Tibial nerve (tissue), 4 donors: ENCODE measurements at regions not wholly inside any gene's neighbourhood (a gene's known extent, or its start where the extent isn't known, plus 50 kb on each side); places are given as distances from the start of the nearest gene placed in this dataset.

Source experiments
- DNase-seq, 2 donors: peaks; one replicate each; pipeline ENCODE4 v3.0.0-alpha.2; 2019; ENCODE audit warnings: low spot score in 2 of 2
- H3K27ac ChIP-seq, 4 donors: fragments of 200-600 bp; sonication (generic) in 3 of 4; one replicate each; pipeline ENCODE4 v1.5.1; 2017 to 2019; ENCODE audit warnings: mild to moderate bottlenecking in 1 of 4
- H3K27me3 ChIP-seq, 2 donors: fragments of 200-600 bp; sonication (generic) in 1 of 2; one replicate each; pipeline versions ENCODE4 v1.5.1 to v1.6.0; 2017 to 2019
- H3K36me3 ChIP-seq, 3 donors: fragments of 200-600 bp; sonication (generic); one replicate each; pipeline ENCODE4 v1.5.1; 2018 to 2019
- H3K4me1 ChIP-seq, 4 donors: fragments of 200-600 bp; sonication (generic) in 3 of 4; one replicate each; pipeline ENCODE4 v1.5.1; 2017 to 2019
- H3K4me3 ChIP-seq, 4 donors: fragments of 200-600 bp; sonication (generic) in 3 of 4; one replicate each; pipeline ENCODE4 v1.5.1; 2017 to 2019; ENCODE audit warnings: mild to moderate bottlenecking in 1 of 4, moderate library complexity in 1 of 4
- H3K9me3 ChIP-seq, 4 donors: fragments of 200-600 bp; sonication (generic) in 3 of 4; one replicate each; pipeline ENCODE4 v1.5.1; 2017 to 2019
- EP300 ChIP-seq, 2 donors: sonication (generic); formaldehyde crosslinking; IDR thresholded peaks; one replicate each; pipeline ENCODE4 v1.6.1; 2017; ENCODE audit warnings: antibody characterized with exemption in 2 of 2, mild to moderate bottlenecking in 1 of 2
- POLR2A ChIP-seq, 2 donors: fragments of 450-650 bp; IDR thresholded peaks; one replicate each; pipeline ENCODE4 v1.6.1; 2017; ENCODE audit warnings: antibody characterized with exemption in 2 of 2, mild to moderate bottlenecking in 2 of 2, moderate library complexity in 2 of 2
- WGBS, 2 donors: methylation state at CpG; one replicate each; pipeline ENCODE4 v1.1.5; 2018; 5-methylcytosine and 5-hydroxymethylcytosine counted together
- TF ChIP-seq, protein P1 (sequence below), 5 experiments: fragments of 200-600 bp in 3 of 5; fragments of 450-650 bp in 2 of 5; sonication (generic) in 3 of 5; IDR thresholded peaks; one replicate each; pipeline ENCODE4 v1.5.1; 2016 to 2019; ENCODE audit warnings: antibody characterized with exemption in 5 of 5, mild to moderate bottlenecking in 3 of 5, moderate library complexity in 2 of 5

- 65 to 74% methylated on average over 10 to 12 of the region's 12 CpGs for WGBS, 2 donors
- no peak overlapping the region for H3K27ac ChIP-seq
Observed at GRCh38 chr1:229031481-229032341, 239.2 kb upstream of the RAB4A start.

DNA sequence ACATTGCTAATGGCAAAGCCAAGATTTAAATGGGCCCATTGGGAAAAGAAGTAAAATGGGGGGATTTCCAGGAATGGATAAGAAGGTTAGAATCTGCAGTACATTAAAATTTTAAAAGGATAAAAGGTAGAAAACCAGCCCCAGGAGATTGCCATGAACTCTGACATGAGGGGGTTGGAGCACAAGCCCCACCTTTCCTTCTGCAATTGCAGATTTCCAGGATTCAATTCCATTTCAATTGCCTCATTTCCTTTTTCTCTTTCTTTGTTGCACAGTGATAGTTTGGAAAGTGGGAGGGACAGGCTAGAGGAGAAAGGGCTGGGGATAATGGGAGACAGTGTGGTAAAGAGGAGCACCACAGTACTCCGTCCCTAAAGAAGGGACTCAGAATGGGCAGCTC, 238.5 kb upstream of the RAB4A start:
- no peak for TF ChIP-seq POLR2A (IDR thresholded peaks at IDR 0.05)
- no peak for TF ChIP-seq EP300 (IDR thresholded peaks at IDR 0.05)
- TF ChIP-seq, protein P1, sequence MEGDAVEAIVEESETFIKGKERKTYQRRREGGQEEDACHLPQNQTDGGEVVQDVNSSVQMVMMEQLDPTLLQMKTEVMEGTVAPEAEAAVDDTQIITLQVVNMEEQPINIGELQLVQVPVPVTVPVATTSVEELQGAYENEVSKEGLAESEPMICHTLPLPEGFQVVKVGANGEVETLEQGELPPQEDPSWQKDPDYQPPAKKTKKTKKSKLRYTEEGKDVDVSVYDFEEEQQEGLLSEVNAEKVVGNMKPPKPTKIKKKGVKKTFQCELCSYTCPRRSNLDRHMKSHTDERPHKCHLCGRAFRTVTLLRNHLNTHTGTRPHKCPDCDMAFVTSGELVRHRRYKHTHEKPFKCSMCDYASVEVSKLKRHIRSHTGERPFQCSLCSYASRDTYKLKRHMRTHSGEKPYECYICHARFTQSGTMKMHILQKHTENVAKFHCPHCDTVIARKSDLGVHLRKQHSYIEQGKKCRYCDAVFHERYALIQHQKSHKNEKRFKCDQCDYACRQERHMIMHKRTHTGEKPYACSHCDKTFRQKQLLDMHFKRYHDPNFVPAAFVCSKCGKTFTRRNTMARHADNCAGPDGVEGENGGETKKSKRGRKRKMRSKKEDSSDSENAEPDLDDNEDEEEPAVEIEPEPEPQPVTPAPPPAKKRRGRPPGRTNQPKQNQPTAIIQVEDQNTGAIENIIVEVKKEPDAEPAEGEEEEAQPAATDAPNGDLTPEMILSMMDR (IDR thresholded peaks at IDR 0.05) = no peak
- no peaks in the 10 kb centered on the region for H3K36me3 ChIP-seq
- DNase-seq = no peak
- no peak overlapping the region for H3K27ac ChIP-seq
- H3K4me3 ChIP-seq = no peak overlapping the region
- H3K9me3 ChIP-seq = no peaks in the 10 kb centered on the region
- no peaks in the 10 kb centered on the region for H3K27me3 ChIP-seq
- WGBS, 2 donors = 65 to 85% methylated on average over 1 of the region's 1 CpG
- peaks cover 0 to 28% (median 4%) of the 10 kb centered on the region in 4 donors for H3K4me1 ChIP-seq

More at GRCh38 chr1:229031481-229032341, 239.2 kb upstream of the RAB4A start:
- Histone ChIP-seq H3K9me3 (no peaks in the 10 kb centered on the region), H3K4me3 (no peak overlapping the region), H3K4me1 (peaks cover 0 to 32% (median 7%) of the 10 kb centered on the region in 4 donors), H3K27me3 (no peaks in the 10 kb centered on the region), H3K36me3 (no peaks in the 10 kb centered on the region)
- DNase-seq = no peak
- TF ChIP-seq, protein P1 (IDR thresholded peaks at IDR 0.05) = no peak
- TF ChIP-seq EP300 (IDR thresholded peaks at IDR 0.05) = no peak
- TF ChIP-seq POLR2A (IDR thresholded peaks at IDR 0.05) = no peak

- H3K4me1 ChIP-seq = peaks cover 0 to 17% (median 4%) of the 10 kb centered on the region in 4 donors
- TF ChIP-seq EP300 (IDR thresholded peaks at IDR 0.05) (no peak), POLR2A (IDR thresholded peaks at IDR 0.05) (no peak)
- TF ChIP-seq, protein P1 (IDR thresholded peaks at IDR 0.05) = no peak
- no peaks in the 10 kb centered on the region for H3K36me3 ChIP-seq
- H3K9me3 ChIP-seq = no peaks in the 10 kb centered on the region
- no peak for DNase-seq
- H3K4me3 ChIP-seq = no peak overlapping the region
- 84 to 86% methylated on average over 4 of the region's 4 CpGs for WGBS, 2 donors
- H3K27me3 ChIP-seq = no peaks in the 10 kb centered on the region
- no peak overlapping the region for H3K27ac ChIP-seq
Observed at GRCh38 chr1:229033480-229033879, 237.4 kb upstream of the RAB4A start.

GRCh38 chr1:229034342-229034741, 236.6 kb upstream of the RAB4A start:
- no peaks in the 10 kb centered on the region for H3K9me3 ChIP-seq
- no peaks in the 10 kb centered on the region for H3K36me3 ChIP-seq
- WGBS, 2 donors = 40 to 42% methylated on average over 3 of the region's 3 CpGs
- H3K4me1 ChIP-seq = peaks cover 0 to 16% (median 4%) of the 10 kb centered on the region in 4 donors
- no peaks in the 10 kb centered on the region for H3K27me3 ChIP-seq
- no peak overlapping the region for H3K4me3 ChIP-seq
- H3K27ac ChIP-seq = no peak overlapping the region
- TF ChIP-seq, protein P1 (IDR thresholded peaks at IDR 0.05) = no peak
- no peak for DNase-seq

DNA sequence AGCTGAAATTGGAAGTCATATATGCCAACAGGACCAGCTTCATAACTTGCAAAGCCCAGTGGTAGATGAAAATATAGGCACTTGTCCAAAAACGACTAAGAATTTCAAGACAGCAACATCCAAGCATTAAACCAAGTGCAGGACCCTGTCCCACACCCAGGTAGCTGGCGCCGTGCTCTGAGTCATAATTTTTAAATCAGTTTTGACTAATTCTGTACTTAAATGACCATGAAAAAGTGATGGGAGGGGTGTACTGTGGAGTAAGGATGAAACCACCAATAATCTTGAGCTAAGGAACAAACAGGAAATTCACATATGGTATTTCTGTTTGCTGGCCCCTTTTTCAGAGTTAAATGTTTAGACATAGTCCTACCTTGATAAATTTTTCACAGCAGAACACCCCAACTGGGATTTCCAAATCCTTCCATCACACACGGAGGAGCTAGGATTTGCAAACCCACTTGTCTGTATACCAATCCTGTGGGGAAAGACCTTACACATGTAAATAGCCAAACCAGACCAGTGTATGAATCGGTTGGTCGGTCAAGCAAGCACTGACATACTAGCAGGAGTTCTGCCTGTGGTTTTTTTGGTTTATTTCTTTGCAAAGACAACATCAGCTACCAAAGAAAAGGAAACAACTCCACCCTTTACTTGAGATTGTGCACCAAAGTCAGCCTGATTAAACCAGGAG, 235.7 kb upstream of the RAB4A start:
- no peak for DNase-seq
- WGBS, 2 donors = 86 to 88% methylated on average over 6 of the region's 6 CpGs
- H3K4me1 ChIP-seq = peaks cover 0 to 11% (median 2%) of the 10 kb centered on the region in 4 donors
- H3K27me3 ChIP-seq = no peaks in the 10 kb centered on the region
- H3K36me3 ChIP-seq = no peaks in the 10 kb centered on the region
- H3K4me3 ChIP-seq = no peak overlapping the region
- H3K27ac ChIP-seq = no peak overlapping the region
- no peaks in the 10 kb centered on the region for H3K9me3 ChIP-seq
- TF ChIP-seq, protein P1 (IDR thresholded peaks at IDR 0.05) = no peak
- no peak for TF ChIP-seq EP300 (IDR thresholded peaks at IDR 0.05)
- TF ChIP-seq POLR2A (IDR thresholded peaks at IDR 0.05) = no peak
